ELF-1 (cell line): ENCODE measurements at regions not wholly inside any gene's neighbourhood (a gene's known extent, or its start where the extent isn't known, plus 50 kb on each side); places are given as distances from the start of the nearest gene placed in this dataset.
"Not testable (repeated sequence)": the region's sequence is repeated elsewhere in the genome, so short reads cannot be mapped to it uniquely, and the experiment has no call there.

Source experiments
- DNase-seq: peaks from one replicate; pipeline ENCODE4 v3.0.0-alpha.2; 2016; ENCODE audit warnings: low read depth, low spot score

DNA sequence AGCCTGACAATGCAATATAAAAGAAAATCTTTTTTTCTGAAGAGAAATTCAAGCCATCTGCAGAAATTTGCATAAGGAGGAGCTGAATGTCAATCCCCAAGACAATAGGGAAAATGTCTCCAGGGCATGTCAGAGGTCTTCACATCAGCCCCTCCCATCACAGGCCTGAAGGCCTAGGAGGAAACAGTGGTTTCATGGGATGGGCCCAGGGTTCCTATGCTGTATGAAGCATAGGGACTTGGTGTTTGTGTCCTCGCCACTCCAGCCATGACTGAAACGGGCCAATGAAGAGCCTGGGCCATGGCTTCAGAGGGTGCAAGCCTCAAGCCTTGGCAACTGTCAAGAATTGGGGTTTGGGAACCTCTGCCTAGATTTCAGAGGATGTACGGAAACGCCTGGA is 883.5 kb downstream of the UQCRFS1 start:
- DNase-seq: no peak

DNA sequence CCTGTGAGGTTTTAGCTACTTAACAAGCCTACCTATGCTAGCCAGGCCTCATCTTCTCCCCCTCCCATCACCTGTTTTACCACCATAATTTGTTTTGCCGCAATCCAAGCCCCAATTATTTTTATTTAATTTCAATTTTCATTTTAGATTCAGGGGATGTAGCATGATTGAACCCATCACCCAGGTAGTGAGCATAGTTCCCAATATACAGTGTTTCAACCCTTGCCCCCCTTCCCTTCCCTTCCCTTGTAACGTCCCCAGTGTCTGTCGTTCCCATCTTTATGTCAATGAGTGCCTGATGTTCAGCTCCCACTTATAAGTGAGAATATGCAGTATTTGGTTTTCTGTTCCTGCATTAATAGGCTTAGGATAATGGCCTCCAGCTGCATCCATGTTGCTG is 885.0 kb downstream of the UQCRFS1 start:
- DNase-seq: no peak

DNA sequence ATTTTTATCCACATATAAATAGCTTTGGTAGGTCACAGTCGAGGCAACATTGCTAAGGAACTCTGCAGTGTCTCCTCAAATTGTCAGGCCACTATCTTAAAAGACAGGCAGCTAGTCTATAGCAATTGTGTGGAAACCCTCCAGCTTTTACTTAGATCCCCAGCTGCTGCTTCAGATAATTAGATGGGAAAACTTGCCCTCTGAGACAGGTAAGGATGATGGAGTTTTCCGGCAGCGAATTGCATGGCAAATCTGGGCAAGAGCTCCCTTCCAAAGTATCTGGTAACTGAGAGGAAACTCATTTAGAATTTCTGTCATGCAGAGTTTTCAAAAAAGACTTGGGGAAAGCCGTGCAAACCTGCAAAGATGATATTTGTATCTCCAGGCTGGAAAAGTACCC is 886.2 kb downstream of the UQCRFS1 start:
- no peak for DNase-seq

DNA sequence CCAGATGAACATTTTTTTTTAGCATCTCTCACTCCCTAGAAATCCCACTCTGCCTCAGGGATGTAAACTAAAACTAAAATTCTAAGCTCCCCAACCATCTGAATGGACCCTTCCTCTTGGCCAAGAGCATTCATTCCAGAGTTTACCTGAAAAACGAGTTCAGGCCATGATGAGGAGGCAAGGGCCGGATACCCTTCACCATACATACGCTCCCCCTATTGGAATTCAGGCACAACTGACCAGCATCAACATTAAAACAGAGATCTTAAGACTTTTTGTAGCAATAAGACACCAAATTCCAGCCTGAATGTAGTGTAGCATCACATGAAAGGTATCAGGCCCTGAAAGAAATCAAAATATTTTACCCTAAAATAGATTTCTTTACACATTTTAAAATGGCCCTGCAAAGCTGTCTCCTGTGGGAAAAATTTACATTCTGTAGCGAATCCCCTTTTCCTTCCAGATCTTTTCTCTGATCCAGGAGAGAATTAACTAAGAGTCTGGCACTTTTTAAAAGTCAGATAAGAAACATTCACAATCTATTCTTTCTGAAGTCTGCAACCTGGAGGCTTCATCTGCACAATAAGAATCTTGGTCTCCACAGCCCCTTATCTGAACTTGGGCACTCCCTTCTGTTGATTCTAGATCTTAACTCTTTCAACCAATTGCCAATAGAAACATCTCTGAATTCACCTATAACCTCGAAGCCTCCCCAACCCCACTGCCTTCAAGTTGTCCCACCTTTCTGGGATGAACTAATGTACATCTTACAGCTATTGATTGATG is 888.5 kb downstream of the UQCRFS1 start:
- peak; percentile 72 for DNase-seq

DNA sequence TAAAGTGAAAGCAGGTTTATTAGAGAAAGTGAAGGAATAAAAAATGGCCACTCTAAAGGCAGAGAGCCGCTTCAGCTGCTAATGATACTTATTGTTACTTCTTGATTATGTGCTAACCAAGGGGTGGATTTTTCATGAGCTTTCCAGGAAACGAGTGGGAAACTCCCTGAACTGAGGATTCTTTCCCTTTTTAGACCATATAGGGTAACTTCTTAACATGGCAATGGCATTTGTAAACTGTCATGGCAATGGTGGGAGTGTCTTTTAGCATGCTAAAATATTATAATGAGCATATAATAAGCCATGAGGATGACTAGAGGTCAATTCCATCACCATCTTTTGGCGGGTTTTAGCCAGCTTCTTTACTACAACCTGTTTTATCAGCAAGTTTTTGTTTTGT is 890.0 kb downstream of the UQCRFS1 start:
- no peak for DNase-seq

DNA sequence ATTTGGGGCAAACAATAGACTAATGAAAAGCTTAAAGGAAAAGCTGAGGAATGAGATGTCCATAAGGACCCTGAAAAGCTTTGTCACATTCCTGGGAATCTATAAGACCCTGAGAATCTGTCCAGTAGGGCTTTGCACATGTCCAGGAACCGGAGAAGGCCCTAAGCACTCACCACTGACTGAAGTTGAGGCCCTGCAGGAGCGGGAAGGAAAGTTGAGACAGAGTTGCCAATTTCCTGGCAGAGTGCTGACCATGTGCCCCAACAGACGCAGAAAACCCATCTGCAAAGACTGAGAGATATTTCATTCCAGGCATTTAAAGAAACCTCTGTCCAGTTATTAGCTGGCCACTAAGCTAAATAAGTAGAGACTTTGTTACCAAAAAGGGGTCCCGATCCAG is 890.5 kb downstream of the UQCRFS1 start:
- no peak for DNase-seq

DNA sequence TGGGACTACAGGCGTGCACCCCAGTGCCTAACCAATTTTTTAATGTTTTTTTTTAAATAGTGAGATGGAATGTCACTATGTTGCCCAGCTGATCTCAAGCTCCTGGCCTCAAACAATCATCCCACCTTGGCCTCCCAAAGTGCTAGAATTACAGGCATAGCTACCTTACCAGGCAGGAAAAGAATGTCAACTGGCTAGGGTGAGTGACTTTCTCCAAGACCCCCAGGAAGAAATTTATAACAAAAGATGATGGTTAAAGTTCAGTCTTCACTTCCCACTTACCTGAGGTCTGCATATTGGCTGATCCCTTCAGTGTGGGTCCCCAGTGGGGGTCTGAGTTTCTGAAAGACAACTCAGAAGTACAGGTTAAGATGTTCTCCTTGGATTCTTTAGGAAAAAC is 893.0 kb downstream of the UQCRFS1 start:
- DNase-seq: no peak

DNA sequence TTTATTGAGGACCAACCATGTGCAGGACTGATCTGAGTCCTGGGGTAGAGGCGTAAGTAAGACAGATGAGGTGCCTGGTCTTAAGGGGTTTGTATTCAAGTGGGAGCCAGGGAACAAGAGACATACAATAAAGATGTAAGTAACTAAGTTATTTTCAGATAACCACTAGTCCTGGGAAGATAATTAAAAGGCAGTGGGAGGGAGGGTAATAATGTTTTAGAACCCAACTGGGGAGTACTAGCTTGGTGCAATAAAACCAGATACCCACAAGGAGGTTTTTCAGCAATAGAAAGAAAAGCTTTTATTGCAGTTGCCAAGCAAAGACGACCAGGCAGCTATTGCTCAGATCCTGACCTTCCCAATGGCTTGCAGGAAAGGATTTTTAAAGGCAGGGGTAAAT is 893.7 kb downstream of the UQCRFS1 start:
- no peak for DNase-seq

DNA sequence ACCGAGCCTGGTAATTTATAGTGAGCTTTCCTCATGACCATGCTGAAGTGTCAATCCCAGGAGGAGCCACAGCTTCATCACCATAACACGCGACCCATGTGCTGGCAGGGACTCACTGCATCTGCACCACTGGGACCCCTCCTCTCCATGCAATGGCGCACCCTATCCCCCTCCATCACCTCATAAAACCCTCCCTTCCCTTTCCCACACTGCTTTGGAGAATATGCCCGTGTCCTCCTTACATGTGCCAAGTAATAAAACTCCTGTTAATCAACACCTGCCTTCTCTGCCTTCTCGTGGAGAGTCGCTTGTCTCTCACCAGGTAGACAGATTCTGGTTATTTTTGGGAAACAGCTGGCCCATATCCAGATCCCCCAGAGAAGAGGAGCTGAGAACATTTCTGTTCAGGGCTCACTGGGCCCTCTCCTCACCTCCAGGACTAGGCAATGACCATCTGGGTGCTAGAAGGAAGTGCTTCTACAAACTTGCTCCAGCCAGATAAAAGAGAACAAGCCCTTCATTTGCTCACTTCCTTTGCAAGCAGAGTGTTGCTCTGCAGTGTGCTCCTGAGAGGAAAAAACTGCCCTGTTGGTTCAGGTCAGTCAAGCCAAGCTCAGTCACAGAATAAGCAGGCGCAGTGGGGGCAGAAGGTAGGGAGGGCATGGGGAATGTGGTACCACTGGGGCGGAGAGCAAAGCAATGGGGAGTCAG is 894.3 kb downstream of the UQCRFS1 start:
- DNase-seq: no peak

DNA sequence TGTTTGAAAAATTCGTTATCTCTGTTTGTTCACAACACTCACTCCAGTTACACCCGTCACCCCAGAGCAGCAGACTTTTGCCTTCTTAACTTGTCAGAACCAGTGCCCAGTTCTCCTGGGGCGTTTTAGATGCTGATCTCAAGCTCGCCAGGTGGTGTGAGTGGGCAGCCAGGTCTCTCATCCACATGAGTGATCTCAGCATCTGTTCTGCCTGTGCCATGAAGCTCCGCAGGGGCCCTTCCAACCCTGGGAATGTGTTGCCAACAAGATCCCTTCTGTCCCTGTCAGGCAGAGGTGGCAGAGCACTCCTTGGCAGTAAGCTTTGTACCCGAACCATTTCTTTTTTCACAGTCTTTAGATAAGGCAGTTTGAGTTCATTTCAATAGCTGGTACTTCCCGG is 896.5 kb downstream of the UQCRFS1 start:
- no peak for DNase-seq

DNA sequence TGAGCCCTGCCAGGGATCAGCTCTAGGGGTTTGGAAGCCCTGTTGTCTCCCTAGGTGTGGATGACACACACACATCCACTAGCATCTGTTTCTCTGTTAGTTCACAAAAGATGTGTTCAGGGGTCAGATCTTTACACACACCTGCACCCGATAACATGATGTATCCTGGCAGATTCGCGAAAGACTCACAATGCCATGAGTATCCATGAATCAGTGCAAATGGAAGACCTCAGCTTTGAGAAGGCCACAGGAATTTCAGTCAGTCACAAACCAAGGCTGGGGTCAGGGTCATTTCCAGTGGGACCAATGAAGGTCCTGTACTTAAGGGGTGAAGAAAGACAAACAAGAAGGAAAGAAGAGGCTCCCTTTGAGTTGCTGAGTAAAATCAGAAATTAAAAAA is 898.2 kb downstream of the UQCRFS1 start:
- no peak for DNase-seq

DNA sequence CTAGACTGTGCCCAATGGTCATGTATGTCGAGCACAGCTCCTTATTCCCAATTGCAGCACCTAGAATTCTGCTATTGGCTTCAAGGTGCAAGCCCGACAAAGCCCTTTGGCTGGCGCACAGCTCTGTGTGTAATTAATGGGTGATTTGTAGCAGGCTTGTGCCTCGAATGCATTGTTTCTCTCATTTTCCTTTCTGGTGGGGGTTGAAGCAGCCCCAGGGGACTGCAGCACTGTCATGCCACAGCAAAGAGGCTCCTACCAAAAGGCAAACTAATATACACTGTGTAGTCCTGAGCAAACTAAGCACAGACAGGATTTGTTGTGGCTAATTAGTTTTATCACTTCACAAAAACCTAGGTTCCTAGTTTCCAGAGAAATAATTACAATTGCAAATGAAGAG is 898.7 kb downstream of the UQCRFS1 start:
- no peak for DNase-seq

DNA sequence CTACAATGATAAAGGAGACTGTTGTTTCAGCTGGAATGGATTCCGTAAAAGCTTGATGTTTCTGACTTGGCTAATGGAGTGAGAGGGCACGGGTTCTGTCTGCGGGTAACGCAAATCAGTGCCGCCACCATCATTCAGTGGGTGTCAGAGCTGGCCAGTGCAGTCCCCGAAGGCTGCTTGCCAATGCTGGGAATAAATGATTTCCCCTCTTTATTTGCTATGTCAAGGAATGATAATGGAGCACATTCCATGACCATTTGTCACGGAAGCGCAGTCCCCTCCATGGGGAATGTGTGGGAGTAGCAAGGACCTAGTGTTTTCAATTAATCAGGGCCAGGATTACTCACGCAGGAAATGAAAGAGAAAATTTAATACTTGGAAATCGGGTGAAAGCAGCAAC is 899.3 kb downstream of the UQCRFS1 start:
- DNase-seq: no peak

DNA sequence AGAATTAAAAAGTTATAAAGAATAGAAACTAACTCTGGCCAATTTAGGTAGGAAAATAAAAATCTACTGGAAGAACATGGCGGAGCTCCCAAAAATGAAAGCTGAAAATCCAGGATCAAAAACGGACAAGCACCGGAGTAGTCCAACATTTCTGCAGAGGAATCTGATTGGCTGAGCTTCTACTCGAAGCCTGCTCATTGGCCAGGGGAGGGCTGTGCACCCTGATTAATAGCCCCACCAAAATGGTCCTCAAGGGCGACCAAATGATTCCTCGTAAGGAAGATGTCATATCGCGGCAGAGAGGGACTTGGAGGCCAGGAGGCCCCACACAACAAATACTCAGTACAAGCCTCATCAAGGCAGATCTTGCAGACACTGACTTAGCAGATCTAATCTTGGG is 900.7 kb downstream of the UQCRFS1 start:
- no peak for DNase-seq

DNA sequence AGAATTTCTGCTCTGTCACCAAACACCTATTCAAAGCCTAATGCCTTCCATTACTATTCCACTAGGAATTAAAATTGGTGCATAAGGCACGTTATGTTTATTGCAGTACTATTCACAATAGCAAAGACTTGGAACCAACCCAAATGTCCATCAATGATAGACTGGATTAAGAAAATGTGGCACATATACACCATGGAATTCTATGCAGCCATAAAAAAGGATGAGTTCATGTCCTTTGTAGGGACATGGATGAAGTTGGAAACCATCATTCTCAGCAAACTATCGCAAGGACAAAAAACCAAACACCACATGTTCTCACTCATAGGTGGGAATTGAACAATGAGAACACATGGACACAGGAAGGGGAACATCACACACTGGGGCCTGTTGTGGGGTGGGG is 902.1 kb downstream of the UQCRFS1 start:
- not testable (repeated sequence) for DNase-seq

DNA sequence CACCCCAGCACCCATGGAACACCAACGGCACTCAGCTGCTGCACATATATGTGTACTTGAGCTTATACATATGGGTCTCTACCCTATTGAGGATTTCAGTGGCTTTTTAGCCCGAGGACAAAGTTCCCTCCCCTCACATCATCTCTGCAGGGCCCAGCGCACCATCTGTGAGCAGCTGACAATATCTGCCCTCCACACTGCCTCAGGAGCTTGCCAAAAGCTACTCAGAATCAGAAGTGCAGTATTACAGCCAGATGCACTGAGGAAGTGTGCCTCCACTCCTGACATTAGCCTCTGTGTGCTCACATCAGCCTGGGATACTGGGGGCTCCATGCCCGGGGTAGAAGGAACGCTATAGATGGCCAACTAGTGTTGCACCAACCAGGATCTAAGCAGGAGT is 903.9 kb downstream of the UQCRFS1 start:
- DNase-seq: no peak

DNA sequence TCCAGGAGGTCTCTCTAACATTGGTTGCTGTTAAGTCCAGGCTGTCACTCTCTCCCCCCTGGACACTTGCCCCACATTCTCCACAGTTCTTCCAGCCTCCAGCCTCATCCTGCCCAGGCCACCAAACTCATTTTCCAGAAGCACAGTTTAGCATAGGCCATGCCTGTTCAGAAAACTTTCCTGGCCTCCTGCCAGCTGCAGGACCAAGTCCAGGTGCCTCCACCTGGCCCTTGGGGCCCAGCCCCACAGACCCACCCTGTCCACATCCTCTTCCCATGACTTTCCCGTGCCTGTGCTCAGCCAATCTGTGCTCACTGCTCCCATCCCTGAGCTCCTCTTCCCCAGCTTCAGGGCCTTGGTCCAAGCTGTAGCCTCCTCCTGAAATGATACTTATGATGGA is 905.0 kb downstream of the UQCRFS1 start:
- no peak for DNase-seq

DNA sequence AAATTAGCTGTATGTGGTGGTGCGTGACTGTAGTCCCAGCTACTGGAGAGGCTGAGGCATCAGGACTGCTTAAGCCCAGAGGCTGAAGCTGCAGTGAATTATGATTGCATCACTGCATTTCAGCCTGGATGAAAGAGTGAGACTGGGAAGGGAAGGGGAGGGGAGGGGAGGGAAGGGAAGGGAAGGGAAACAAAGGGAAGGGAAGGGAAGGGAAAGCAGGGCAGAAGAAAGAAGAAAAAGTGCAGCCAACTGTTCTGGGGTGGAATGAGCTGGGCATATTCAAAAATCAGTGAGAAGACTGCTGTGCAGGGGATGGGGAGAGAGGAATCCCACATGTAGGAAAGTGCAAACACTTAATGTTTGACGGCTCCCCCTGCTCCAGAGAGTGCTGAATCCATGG is 905.5 kb downstream of the UQCRFS1 start:
- DNase-seq: no peak

DNA sequence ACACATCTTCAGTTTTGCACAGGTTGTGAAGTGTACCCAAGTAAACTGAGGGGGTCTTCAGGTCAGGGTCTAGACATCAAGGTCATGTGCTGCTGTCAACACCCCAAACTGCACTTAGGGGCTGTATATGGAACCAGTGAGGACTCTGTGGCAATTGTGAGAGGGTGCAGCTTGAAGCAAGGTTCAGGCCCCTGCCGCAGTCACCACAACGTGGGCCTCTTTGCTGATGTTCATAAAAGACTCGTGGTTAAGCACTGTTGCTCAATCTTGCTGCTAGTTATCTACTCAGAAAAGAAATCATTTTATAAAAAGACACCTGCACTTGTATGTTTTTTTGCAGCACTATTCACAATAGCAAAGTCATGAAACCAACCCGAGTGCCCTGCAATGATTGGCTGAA is 907.4 kb downstream of the UQCRFS1 start:
- no peak for DNase-seq

DNA sequence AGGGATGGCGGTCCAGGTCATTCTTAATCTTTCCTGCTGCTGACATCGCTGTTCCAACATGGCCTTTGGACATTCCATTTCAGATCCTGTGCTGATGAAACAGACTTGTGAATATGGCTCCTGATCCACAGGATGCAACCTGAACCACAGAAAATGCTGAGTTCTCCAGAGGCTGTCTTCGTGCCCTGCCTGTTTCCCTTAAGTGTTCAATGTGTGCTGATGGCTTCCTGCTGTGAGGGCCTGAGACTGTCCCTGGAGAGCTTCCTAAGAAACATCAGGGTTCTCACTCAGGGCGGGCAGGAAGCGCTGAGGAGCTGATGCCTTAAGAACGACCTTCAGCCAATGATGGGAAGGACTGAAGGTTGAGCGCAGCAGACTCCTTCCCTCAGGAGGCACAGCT is 909.4 kb downstream of the UQCRFS1 start:
- DNase-seq: no peak

DNA sequence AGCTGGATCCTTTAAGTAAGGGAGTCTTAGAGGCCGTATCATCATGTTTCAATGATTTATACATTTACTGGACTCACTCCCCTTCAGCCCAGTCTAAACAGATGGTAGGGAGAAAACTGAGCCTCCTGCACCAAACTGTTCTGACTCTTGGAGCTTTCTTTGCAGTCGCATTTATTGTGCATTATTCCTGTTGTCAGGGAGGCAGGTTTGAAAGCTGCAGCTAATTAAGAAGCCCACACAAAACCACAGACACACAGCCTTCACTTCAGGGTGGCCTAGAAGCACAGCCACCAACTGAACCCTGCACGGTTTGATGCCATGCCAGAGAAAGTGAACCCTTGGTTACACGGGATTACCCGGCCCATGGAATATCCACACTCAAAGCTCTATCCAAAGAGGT is 911.0 kb downstream of the UQCRFS1 start:
- DNase-seq: no peak

DNA sequence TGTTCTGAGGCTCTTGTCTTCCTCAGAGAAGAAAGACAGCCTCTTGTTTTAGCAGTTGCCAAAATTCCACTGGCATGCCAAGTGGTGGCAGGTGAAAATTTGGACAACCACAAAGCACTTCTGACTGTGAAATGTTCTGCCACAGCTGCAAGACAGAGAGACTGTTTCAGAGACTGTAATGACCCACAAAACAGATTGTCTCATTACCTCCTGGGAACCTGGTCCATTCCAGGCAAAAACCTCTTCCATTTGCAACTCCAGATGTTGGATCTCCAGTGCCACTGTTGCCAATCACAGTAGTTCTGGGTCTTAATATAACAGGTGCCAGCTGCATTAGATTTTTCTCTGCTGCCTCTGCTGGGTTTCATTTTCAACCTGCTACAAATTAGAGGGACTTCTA is 911.5 kb downstream of the UQCRFS1 start:
- no peak for DNase-seq

DNA sequence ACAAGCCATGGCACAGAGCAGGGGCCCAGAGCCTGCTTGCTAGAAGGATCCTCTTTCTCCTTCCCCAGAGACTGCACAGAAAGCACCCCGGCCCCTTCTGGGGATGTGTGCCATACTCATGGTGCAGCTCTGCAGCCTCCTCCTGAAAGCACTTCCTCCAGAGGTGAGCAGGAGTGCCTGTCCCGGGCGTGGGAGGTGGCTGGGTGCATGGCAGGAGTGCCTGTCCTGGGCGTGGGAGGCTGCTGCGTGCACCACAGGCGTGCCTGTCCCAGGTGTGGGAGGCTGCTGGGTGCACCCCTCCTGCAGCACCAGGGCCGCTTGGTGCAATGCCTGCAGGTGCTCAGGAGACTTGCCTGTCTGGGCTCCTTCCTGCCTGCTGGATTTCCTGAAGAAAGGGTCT is 913.3 kb downstream of the UQCRFS1 start:
- DNase-seq: no peak
